Karpas-422 (cell line): ENCODE measurements at regions not wholly inside any gene's neighbourhood (a gene's known extent, or its start where the extent isn't known, plus 50 kb on each side); places are given as distances from the start of the nearest gene placed in this dataset.

ENCODE experiments used
- DNase-seq: peaks from one replicate; pipeline ENCODE4 v3.0.0-alpha.2; 2015
- H2AFZ ChIP-seq: fragments of 200-600 bp; sonication (generic); 2 replicates; pipeline ENCODE4 v1.6.1; 2014; ENCODE audit warnings: antibody characterized with exemption, low read length, mixed read lengths
- H3K27ac ChIP-seq: fragments of 200-600 bp; sonication (generic); 2 replicates; pipeline ENCODE4 v1.5.1; 2014; ENCODE audit warnings: mild to moderate bottlenecking, low read length, moderate library complexity
- H3K27me3 ChIP-seq: fragments of 200-600 bp; sonication (generic); 2 replicates; pipeline ENCODE4 v1.6.1; 2014; ENCODE audit warnings: low read length, mixed read lengths
- H3K36me3 ChIP-seq: fragments of 200-600 bp; sonication (generic); 2 replicates; pipeline ENCODE4 v1.6.1; 2014; ENCODE audit warnings: low read length, mixed read lengths; ENCODE audit not compliant: insufficient read depth
- H3K4me1 ChIP-seq: fragments of 200-600 bp; sonication (generic); 2 replicates; pipeline ENCODE4 v1.6.1; 2014; ENCODE audit warnings: mild to moderate bottlenecking, low read length, mixed read lengths
- H3K4me2 ChIP-seq: fragments of 200-600 bp; sonication (generic); 2 replicates; pipeline ENCODE4 v1.6.1; 2014; ENCODE audit warnings: low read length, low read depth, mild to moderate bottlenecking; ENCODE audit not compliant: poor library complexity, severe bottlenecking
- H3K4me3 ChIP-seq: fragments of 200-600 bp; sonication (generic); 2 replicates; pipeline ENCODE4 v1.5.1; 2014; ENCODE audit warnings: mild to moderate bottlenecking, antibody characterized with exemption, low read length, mixed read lengths
- H3K79me2 ChIP-seq: fragments of 200-600 bp; sonication (generic); 2 replicates; pipeline ENCODE4 v1.6.1; 2014; ENCODE audit warnings: mild to moderate bottlenecking, low read length, mixed read lengths
- H3K9ac ChIP-seq: fragments of 200-600 bp; sonication (generic); 2 replicates; pipeline ENCODE4 v1.6.0; 2014; ENCODE audit warnings: low read length
- H3K9me2 ChIP-seq: fragments of 200-600 bp; sonication (generic), shearing (Covaris generic); replicated peaks from 2 replicates; pipeline ENCODE4 v1.6.0; 2014; ENCODE audit warnings: mild to moderate bottlenecking, low read length, moderate library complexity; ENCODE audit not compliant: insufficient read depth
- H3K9me3 ChIP-seq: fragments of 300-700, 200-600 bp; sonication (generic); 2 replicates; pipeline ENCODE4 v1.6.1; 2014; ENCODE audit warnings: low read length, mixed read lengths
- H4K20me1 ChIP-seq: fragments of 200-600 bp; sonication (generic); 2 replicates; pipeline ENCODE4 v1.6.1; 2014; ENCODE audit warnings: mild to moderate bottlenecking, antibody characterized with exemption, low read length, low read depth; ENCODE audit not compliant: insufficient read depth

DNA sequence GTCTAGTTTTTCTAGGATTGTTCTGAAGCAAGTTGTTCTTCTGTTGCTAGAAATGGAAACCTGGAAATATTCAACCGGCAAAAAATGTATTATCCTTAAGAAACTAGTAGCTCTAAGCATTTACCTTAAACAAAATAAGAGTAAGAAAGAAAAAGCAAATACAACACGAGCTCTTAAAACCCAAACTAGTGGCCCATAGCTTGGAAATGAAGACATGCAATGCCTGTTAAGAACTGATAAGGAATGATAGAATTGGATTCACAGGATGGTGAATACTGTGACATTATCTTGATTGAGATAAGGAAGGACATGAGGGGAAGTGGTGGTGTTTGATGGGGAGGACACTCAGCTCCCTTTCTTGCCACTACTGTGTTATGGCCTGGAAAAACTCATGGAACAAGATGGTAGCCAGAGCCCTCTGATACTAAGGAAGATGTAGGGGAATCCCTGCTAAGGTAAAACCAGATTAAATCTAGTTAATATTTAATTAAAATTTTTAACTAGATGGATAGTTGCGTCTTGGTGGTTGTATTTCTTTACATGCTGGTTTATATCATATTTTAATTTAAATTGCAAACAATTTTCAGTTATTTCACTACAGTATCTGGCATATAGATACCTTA lies 193.8 kb downstream of the LPIN1 start:
- Histone ChIP-seq H3K27me3 (no peaks in the 10 kb centered on the region), H3K27ac (no peak overlapping the region), H3K4me3 (no peak overlapping the region), H3K36me3 (no peaks in the 10 kb centered on the region), H3K4me2 (no peak overlapping the region), H4K20me1 (no peaks in the 10 kb centered on the region), H3K9me2 (no peaks in the 10 kb centered on the region), H3K4me1 (peaks cover 10% of the 10 kb centered on the region), H3K9ac (no peak overlapping the region), H3K79me2 (no peaks in the 10 kb centered on the region), H3K9me3 (no peaks in the 10 kb centered on the region), H2AFZ (no peak overlapping the region)
- no peak for DNase-seq

DNA sequence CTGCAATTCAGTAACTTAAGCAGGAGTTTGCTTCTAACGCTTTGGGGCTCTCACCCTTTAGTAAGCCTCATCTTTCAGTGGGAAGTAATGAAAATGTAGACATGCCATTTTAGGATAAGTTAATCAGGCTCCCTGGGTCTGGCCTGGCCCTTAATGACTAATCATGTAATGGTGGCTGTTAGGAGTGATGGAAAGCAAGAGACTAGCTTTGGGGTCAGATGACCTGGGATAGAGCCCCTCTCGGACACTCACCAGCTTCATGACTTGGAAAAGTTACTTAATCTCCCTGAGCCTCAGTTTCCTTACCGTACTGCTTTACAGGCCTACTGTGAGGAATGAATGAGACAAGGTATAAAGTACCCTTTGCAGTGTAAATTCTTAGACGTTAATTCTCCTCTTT lies 194.4 kb downstream of the LPIN1 start:
- H3K36me3 ChIP-seq, result no peaks in the 10 kb centered on the region
- no peaks in the 10 kb centered on the region for H4K20me1 ChIP-seq
- H3K4me3 ChIP-seq, result no peak overlapping the region
- no peak overlapping the region for H3K4me2 ChIP-seq
- H2AFZ ChIP-seq, result no peak overlapping the region
- H3K4me1 ChIP-seq, result peaks cover 16% of the 10 kb centered on the region
- H3K9me2 ChIP-seq, result no peaks in the 10 kb centered on the region
- no peak overlapping the region for H3K27ac ChIP-seq
- DNase-seq, result no peak
- H3K27me3 ChIP-seq, result no peaks in the 10 kb centered on the region
- no peak overlapping the region for H3K9ac ChIP-seq
- H3K79me2 ChIP-seq, result no peaks in the 10 kb centered on the region
- no peaks in the 10 kb centered on the region for H3K9me3 ChIP-seq

DNA sequence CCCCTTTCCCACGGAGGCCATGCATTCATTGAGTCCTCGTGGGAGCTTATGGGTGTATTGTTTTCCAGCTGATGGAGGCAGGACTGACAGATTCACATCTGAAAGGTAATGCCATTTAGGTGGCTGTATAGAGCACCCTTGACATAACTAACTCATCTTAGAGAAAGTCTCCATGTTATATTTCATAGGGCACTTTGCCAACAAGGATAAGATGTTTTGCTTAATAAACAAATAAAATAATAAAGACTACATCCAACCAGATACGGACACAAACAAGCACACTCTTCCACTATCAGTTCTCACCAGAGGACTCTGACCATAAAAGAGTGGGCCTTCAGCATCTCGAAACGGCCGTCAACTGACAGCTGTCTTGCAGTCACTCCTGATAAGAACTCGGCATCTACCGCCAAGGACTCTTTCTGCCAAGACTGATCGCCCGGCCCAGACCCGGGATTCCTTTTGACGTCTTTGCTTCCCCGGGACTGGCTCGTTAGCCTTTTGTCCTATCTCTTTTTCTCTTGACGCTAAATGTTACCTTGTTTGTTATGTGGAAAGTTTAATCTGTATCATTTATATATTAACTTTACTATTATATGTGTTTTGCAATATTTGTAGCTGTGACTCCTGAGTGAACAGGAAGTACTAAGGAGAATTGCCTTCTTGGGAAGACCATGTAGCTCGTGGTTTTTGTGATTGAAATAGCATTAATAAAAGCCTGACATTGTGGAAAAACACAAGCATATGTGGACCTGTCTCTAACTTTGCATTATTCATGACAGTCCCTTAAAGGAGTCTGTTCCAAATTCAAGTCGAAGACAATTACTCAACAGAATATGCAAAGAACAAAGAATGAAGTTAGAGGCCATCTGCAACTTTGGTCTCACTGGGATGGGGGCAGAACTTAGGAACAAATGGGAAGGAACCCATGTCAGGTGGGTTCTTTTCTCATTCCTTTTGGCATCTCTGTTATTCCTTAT lies 195.1 kb downstream of the LPIN1 start:
- Histone ChIP-seq H3K27ac (no peak overlapping the region), H3K9me3 (no peaks in the 10 kb centered on the region), H2AFZ (no peak overlapping the region), H3K4me2 (no peak overlapping the region), H3K9me2 (no peaks in the 10 kb centered on the region), H4K20me1 (no peaks in the 10 kb centered on the region), H3K4me3 (no peak overlapping the region), H3K4me1 (peaks cover 19% of the 10 kb centered on the region), H3K36me3 (no peaks in the 10 kb centered on the region), H3K79me2 (no peaks in the 10 kb centered on the region), H3K9ac (no peak overlapping the region), H3K27me3 (no peaks in the 10 kb centered on the region)
- no peak for DNase-seq

DNA sequence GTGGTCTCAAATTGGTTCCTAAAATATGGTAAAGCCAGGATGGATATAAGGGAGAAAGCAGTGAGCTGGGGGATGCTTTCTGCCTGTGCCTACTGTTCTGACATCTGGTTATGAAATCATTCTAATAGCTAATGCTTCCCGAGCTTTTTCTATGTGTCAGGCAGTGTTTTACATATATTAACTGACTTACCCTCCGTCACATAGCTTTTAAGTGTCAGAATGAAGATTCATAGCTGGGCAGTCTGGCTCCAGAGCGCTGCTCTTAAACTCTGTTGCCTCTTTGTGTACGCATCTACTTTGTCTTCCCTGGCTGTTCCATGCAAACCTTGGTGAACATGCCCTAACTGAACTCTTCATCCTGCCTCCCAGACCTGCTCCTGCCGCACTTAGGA lies 195.7 kb downstream of the LPIN1 start:
- H4K20me1 ChIP-seq, result no peaks in the 10 kb centered on the region
- no peaks in the 10 kb centered on the region for H3K27me3 ChIP-seq
- no peak overlapping the region for H3K9ac ChIP-seq
- H2AFZ ChIP-seq, result no peak overlapping the region
- H3K36me3 ChIP-seq, result no peaks in the 10 kb centered on the region
- H3K9me2 ChIP-seq, result no peaks in the 10 kb centered on the region
- no peak overlapping the region for H3K4me3 ChIP-seq
- no peak overlapping the region for H3K27ac ChIP-seq
- DNase-seq, result no peak
- no peaks in the 10 kb centered on the region for H3K79me2 ChIP-seq
- H3K4me2 ChIP-seq, result no peak overlapping the region
- H3K4me1 ChIP-seq, result peaks cover 19% of the 10 kb centered on the region
- H3K9me3 ChIP-seq, result no peaks in the 10 kb centered on the region

DNA sequence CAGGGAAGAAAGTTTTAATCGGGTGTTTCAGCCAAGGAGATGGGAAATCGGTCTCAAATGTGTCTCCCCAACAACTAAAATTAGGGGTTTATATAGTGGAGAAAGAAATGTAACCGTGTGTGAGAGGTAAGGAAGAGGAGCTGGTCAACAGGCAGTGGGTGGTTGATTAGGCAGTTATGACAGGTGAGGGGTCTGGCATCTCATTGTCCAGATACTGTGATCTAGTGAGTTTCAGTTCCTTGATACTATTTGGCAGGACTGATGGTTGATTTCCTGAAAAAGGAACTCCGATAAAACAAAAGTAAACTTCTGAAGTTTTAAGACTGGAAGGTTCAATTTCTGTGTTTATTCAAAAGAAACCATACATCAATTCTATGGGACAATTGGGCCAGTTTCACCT lies 197.9 kb downstream of the LPIN1 start:
- Histone ChIP-seq H3K79me2 (no peaks in the 10 kb centered on the region), H3K9me3 (no peaks in the 10 kb centered on the region), H3K27ac (no peak overlapping the region), H3K4me2 (no peak overlapping the region), H3K27me3 (no peaks in the 10 kb centered on the region), H4K20me1 (no peaks in the 10 kb centered on the region), H3K4me1 (peaks cover 19% of the 10 kb centered on the region), H3K4me3 (no peak overlapping the region), H3K9ac (no peak overlapping the region), H2AFZ (no peak overlapping the region), H3K36me3 (no peaks in the 10 kb centered on the region), H3K9me2 (no peaks in the 10 kb centered on the region)
- no peak for DNase-seq

DNA sequence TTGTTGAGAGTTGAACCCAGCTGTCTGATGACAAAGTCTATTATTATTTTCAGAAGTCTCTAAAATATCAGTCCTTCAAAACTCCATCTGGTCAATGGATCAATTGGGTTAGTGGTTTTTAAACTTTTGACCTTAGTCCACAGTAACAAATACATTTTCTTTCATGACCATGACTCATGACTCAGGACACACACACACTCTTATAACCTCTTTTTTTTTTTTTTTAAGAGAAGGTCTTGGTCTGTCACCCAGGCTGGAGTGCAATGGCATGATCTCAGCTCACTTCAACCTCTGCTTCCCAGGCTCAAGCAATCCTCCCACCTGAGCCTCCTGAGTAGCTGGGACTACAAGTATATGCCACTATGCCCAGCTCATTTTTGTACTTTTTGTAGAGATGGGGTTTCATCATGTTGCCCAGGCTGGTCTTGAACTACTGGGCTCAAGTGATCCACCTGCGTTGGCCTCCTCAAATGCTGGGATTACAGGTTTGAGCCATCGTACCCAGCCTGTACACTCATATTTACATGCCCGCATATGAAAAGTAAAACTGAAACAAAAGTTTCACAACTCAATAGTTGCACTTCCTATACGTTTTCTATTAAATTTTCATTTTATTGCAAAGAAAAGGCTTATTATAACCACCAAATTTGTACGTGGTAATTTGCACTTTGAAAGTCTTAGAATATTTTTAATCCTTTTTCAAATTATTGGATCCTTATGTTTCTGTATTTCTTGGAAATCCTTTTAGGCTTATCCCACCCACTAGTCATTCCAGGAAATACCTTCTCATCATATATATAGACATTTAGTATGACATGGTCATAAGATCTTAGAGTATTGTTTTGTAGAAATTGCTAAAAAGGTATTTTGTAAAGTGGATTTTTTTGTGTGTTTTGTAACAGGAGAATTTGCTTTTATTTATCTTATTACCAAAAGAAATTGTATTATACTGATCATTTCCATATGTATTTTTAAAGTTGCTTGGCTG lies 199.0 kb downstream of the LPIN1 start:
- Histone ChIP-seq H3K4me1 (peaks cover 30% of the 10 kb centered on the region), H3K4me2 (peak overlapping the region; percentile 9), H3K27me3 (no peaks in the 10 kb centered on the region), H2AFZ (no peak overlapping the region), H3K9me3 (no peaks in the 10 kb centered on the region), H3K27ac (0 out of 2 replicates have a peak overlapping the region, but pooled peaks have one; percentile 4), H3K9me2 (no peaks in the 10 kb centered on the region), H3K36me3 (no peaks in the 10 kb centered on the region), H3K9ac (no peak overlapping the region), H3K4me3 (no peak overlapping the region), H4K20me1 (no peaks in the 10 kb centered on the region), H3K79me2 (no peaks in the 10 kb centered on the region)
- DNase-seq, result no peak

DNA sequence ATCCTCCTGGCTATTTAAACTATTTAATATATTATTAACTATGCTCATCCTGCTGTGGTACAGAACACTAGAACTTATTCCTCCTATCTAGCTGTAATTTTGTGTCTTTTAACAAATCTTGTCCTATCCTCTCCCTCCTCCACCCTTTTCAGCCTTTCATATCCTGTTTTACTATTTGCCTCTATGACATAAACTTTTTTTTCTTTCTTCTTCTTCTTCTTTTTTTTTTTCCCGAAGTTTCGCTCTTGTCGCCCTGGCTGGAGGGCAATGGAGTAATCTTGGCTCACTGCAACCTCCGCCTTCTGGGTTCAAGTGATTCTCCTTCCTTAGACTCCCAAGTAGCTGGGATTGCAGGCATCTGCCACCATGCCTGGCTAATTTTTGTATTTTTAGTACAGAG lies 201.5 kb downstream of the LPIN1 start:
- DNase-seq, result no peak
- Histone ChIP-seq H3K9me3 (no peaks in the 10 kb centered on the region), H3K79me2 (no peaks in the 10 kb centered on the region)

More for the DNA sequence above, 201.5 kb downstream of the LPIN1 start:
- no peak overlapping the region for H3K27ac ChIP-seq
- H3K4me3 ChIP-seq, result no peak overlapping the region
- H2AFZ ChIP-seq, result no peak overlapping the region
- no peaks in the 10 kb centered on the region for H3K36me3 ChIP-seq
- peaks cover 30% of the 10 kb centered on the region for H3K4me1 ChIP-seq
- H4K20me1 ChIP-seq, result no peaks in the 10 kb centered on the region
- H3K27me3 ChIP-seq, result no peaks in the 10 kb centered on the region
- no peak overlapping the region for H3K9ac ChIP-seq
- H3K9me2 ChIP-seq, result no peaks in the 10 kb centered on the region
- H3K4me2 ChIP-seq, result no peak overlapping the region
